GM12873 (cell line): ENCODE measurements at regions not wholly inside any gene's neighbourhood (a gene's known extent, or its start where the extent isn't known, plus 50 kb on each side); places are given as distances from the start of the nearest gene placed in this dataset.

Source experiments
- TF ChIP-seq, protein P1 (sequence below): IDR thresholded peaks from 2 replicates; pipeline ENCODE4 v1.5.1; 2012; ENCODE audit warnings: low read depth, mild to moderate bottlenecking, moderate library complexity, low read length, control low read depth; ENCODE audit not compliant: insufficient read depth; ENCODE audit errors: missing control alignments

DNA sequence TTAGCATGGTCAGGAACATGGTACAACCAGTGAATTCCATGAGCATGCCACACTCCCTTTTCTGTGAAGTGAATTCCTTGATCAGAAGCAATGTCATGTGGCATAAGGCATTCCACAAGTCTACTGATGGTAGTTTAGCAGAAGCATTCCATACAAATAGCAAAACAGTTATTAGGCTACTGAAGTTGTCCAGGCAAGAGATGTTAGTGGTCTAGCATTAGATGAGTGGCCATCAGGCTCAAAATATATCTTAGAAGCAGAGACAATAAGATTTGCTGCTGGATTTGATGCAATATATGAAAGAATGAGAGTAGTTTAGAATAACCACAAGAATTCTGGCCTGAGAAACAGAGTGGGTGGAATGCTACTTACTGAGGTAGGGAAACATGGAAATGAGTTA is 355.3 kb upstream of the NRXN1 start:
- TF ChIP-seq, protein P1, sequence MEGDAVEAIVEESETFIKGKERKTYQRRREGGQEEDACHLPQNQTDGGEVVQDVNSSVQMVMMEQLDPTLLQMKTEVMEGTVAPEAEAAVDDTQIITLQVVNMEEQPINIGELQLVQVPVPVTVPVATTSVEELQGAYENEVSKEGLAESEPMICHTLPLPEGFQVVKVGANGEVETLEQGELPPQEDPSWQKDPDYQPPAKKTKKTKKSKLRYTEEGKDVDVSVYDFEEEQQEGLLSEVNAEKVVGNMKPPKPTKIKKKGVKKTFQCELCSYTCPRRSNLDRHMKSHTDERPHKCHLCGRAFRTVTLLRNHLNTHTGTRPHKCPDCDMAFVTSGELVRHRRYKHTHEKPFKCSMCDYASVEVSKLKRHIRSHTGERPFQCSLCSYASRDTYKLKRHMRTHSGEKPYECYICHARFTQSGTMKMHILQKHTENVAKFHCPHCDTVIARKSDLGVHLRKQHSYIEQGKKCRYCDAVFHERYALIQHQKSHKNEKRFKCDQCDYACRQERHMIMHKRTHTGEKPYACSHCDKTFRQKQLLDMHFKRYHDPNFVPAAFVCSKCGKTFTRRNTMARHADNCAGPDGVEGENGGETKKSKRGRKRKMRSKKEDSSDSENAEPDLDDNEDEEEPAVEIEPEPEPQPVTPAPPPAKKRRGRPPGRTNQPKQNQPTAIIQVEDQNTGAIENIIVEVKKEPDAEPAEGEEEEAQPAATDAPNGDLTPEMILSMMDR, result no peak

GRCh38 chr2:51379997-51380396 is 348.1 kb upstream of the NRXN1 start:
- TF ChIP-seq, protein P1, result no peak

DNA sequence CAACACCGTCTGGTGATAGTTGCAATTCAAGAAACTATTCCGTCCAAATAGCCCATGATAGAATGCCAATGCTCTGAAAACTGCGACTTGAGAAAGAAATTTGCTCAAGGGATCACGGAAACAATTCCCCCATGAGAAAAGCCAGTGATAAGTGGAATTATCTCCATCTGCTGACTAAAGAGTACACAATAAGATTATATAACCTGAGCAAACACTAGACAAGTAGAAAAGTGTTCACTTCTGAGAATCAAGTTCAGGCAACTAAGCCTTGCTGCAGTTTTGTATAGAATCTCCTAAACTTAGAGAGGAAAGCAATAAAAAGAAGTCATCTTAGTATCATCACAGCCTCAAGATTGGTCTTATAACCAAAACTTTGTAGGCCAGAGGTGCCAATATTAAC is 336.3 kb upstream of the NRXN1 start:
- TF ChIP-seq, protein P1, result no peak

DNA sequence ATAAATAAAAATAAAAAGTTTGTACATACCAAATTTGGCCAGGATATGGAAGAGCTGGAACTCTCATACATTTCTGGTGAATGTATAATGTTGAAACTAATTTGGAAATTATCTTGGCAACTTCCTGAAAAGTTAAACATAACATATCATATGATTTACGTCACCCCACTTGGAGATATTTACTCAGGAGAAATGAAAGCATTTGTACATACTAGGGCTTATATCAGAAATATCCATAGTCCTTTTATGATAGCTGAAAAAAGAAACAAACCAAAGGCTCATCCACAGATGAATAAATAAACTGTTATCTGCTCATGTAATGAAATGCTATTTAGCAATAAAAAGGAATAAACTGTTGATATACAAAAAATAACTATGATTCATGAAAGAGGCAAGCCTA is 318.2 kb upstream of the NRXN1 start:
- TF ChIP-seq, protein P1, result no peak

DNA sequence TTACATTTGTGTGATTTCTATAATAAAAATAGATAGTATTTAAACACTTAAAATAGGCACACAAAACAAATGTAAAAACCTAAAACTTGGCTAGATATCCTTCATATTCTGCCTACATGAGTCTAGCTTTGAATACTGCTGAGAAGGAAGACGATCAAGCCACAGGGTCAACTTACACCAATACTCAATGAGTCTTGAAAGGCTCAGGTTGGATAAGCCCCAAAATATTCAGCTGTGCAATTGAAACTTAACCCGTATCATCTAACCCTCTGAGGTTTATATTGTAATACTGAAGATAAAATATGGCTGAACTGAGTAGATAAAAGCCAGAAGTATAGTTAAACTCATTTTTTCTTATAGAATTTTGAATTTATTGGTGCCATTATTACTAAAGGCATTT is 313.0 kb upstream of the NRXN1 start:
- TF ChIP-seq, protein P1, result no peak

DNA sequence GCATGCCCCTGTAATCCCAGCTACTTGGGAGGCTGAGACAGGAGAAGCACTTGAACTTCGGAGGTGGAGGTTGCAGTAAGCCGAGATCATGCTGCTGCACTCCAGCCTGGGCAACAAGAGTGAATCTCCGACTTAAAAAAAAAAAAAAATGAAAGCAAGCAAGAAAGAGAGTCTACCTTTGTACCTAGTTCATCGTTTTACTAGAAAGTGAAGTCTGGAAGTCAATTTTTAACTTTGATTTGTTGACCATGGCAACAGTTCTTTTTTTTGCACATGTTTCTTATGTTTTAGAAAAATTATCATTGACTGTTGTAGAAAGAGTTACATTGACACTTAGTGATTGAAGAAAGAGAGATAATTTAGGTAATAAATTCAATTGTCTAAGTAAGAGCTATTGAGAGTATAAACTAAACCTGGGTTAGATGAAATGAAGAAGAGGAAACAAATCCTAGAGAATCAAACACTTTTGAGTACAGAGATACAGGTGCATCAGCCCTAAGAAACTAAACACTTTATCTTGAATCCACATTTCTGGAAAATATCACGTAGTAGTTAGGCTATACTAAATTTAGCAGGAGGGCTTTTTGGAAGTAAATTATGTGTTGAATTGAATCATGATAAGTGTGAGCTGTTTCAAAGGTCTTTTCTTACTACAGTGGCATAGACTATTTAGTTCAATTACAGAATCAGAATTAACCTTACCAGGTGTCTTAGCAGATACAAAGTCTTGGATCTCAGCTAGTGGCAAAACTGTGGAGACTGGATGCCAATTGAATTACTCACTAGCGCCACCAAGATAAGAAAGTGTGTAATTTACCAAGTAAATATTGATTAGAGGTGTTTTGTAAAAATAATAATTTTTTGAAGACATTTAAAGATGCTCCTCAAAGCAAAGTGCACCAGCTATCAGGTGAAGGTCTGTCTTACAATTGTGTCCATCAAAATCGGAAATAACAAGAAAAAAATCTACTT is 303.4 kb upstream of the NRXN1 start:
- TF ChIP-seq, protein P1, result no peak

GRCh38 chr2:51329512-51329911 is 297.6 kb upstream of the NRXN1 start:
- TF ChIP-seq, protein P1, result no peak
